Mammary epithelial cell (primary cell): ENCODE measurements at regions not wholly inside any gene's neighbourhood (a gene's known extent, or its start where the extent isn't known, plus 50 kb on each side); places are given as distances from the start of the nearest gene placed in this dataset.

Experiments
- EZH2 ChIP-seq: IDR thresholded peaks from 2 replicates; pipeline ENCODE4 v1.6.1; 2012; ENCODE audit warnings: low read length, inconsistent platforms, borderline replicate concordance
- TF ChIP-seq, protein P1 (sequence below), 2 donors: IDR thresholded peaks in 1 of 2; conservative IDR thresholded peaks in 1 of 2; 2 replicates each; pipeline ENCODE4 v1.5.1; 2011 to 2012; ENCODE audit warnings: inconsistent platforms in 2 of 2, low read length in 2 of 2, mild to moderate bottlenecking in 2 of 2, control low read depth in 1 of 2, low read depth in 1 of 2; ENCODE audit not compliant: insufficient read depth in 1 of 2; ENCODE audit errors: extremely low read depth in 1 of 2

- TF ChIP-seq, protein P1, sequence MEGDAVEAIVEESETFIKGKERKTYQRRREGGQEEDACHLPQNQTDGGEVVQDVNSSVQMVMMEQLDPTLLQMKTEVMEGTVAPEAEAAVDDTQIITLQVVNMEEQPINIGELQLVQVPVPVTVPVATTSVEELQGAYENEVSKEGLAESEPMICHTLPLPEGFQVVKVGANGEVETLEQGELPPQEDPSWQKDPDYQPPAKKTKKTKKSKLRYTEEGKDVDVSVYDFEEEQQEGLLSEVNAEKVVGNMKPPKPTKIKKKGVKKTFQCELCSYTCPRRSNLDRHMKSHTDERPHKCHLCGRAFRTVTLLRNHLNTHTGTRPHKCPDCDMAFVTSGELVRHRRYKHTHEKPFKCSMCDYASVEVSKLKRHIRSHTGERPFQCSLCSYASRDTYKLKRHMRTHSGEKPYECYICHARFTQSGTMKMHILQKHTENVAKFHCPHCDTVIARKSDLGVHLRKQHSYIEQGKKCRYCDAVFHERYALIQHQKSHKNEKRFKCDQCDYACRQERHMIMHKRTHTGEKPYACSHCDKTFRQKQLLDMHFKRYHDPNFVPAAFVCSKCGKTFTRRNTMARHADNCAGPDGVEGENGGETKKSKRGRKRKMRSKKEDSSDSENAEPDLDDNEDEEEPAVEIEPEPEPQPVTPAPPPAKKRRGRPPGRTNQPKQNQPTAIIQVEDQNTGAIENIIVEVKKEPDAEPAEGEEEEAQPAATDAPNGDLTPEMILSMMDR (conservative IDR thresholded peaks at IDR 0.05 in 1 of 2, IDR thresholded peaks at IDR 0.05 in 1 of 2; ENCODE audit: extremely low read depth in 1 of 2, insufficient read depth in 1 of 2, low read depth in 1 of 2, low read length in 2 of 2), result no peak
- no peak for TF ChIP-seq EZH2
Measured at GRCh38 chr1:23615852-23616251, 56.6 kb upstream of the ID3 start.
